ENCODE measurements at regions not wholly inside any gene's neighbourhood (a gene's known extent, or its start where the extent isn't known, plus 50 kb on each side); places are given as distances from the start of the nearest gene placed in this dataset.

DNA sequence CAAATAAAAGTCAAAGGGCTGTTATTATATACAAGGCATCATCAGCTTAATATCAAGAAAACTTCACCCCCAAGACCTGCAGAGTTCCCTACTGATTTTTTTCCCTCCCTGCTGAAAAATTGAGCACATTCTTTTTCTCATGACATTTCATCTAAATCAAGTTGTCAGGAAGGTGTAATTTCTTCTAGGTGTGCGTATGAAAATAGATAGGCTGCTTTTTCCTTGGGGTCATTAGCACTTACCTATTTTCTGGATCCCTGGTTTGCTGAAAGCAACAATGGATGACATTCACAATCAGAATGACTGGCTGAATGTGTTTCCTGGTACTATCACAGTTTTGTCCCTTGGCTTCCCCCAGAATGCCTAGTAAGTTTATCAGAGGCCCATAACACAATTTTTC lies 225.0 kb upstream of the KIRREL3 start:
- no peak overlapping the region for H3K4me3 Mint-ChIP-seq
- H3K27me3 Mint-ChIP-seq = no peaks in the 10 kb centered on the region
- Histone ChIP-seq H3K4me1 (ENCODE audit: control insufficient read depth in 2 of 2, insufficient read depth in 2 of 2, low read length in 2 of 2) (no peaks in the 10 kb centered on the region), H4K20me1 (ENCODE audit: control insufficient read depth, insufficient read depth, low read length, poor library complexity, severe bottlenecking) (no peaks in the 10 kb centered on the region), H3K4me2 (replicated peaks; ENCODE audit: low read depth, low read length, poor library complexity, severe bottlenecking) (no peak overlapping the region), H3K9me3 (ENCODE audit: control extremely low read depth in 1 of 3, control insufficient read depth in 2 of 3, insufficient read depth in 1 of 3, low read length in 2 of 3) (no peaks in the 10 kb centered on the region), H3K4me3 (ENCODE audit: control extremely low read depth in 1 of 5, extremely low read depth in 1 of 5, insufficient read depth in 1 of 5, low read depth in 2 of 5, low read length in 4 of 5) (no peak overlapping the region), H3K79me2 (ENCODE audit: control insufficient read depth, insufficient read depth, low read length) (no peaks in the 10 kb centered on the region), H3K9ac (ENCODE audit: low read length) (no peak overlapping the region), H3K27me3 (replicated peaks in 1 of 4; ENCODE audit: control extremely low read depth in 1 of 4, control insufficient read depth in 3 of 4, insufficient read depth in 4 of 4, low read length in 3 of 4) (no peaks in the 10 kb centered on the region), H3K36me3 (replicated peaks in 1 of 2; ENCODE audit: control extremely low read depth in 1 of 2, control insufficient read depth in 1 of 2, extremely low read depth in 1 of 2, insufficient read depth in 2 of 2, low read length in 1 of 2) (no peaks in the 10 kb centered on the region), H2AFZ (ENCODE audit: insufficient read depth, low read depth, low read length, poor library complexity, severe bottlenecking) (no peak overlapping the region), H3K27ac (ENCODE audit: low read length in 2 of 2) (no peak overlapping the region)
- TF ChIP-seq CTCF (IDR thresholded peaks at IDR 0.05) (no peak), EZH2 (IDR thresholded peaks at IDR 0.05; ENCODE audit: borderline replicate concordance, insufficient read depth, low read depth, low read length, poor library complexity, severe bottlenecking) (no peak)
- WGBS (ENCODE audit: insufficient coverage) = no CpG with 5 or more reads among the region's 1 CpG
- DNase-seq = no peak
- H3K9me3 Mint-ChIP-seq (ENCODE audit: insufficient read depth) = no peaks in the 10 kb centered on the region
- intact Hi-C loops (cut with micrococcal nuclease) = no loop called here
- H3K4me1 Mint-ChIP-seq = no peaks in the 10 kb centered on the region
- ATAC-seq (ENCODE audit: low read depth) = no peak
- ChIA-PET CTCF (no interaction called here), POLR2A (no interaction called here)
- H3K27ac Mint-ChIP-seq = no peak overlapping the region

GRCh38 chr11:127224276-127224675 lies 223.7 kb upstream of the KIRREL3 start:
- H3K9ac ChIP-seq (ENCODE audit: low read length) = no peak overlapping the region
- H3K4me1 ChIP-seq (ENCODE audit: control insufficient read depth in 2 of 2, insufficient read depth in 2 of 2, low read length in 2 of 2) = no peaks in the 10 kb centered on the region
- no peak overlapping the region for H3K27ac Mint-ChIP-seq
- H3K4me1 Mint-ChIP-seq = no peaks in the 10 kb centered on the region
- WGBS (ENCODE audit: insufficient coverage) = 92% methylated on average over 1 of the region's 2 CpGs
- TF ChIP-seq CTCF (IDR thresholded peaks at IDR 0.05) = no peak
- no peak for TF ChIP-seq EZH2 (IDR thresholded peaks at IDR 0.05; ENCODE audit: borderline replicate concordance, insufficient read depth, low read depth, low read length, poor library complexity, severe bottlenecking)
- ChIA-PET CTCF (no interaction called here), POLR2A (no interaction called here)
- no peaks in the 10 kb centered on the region for H3K79me2 ChIP-seq (ENCODE audit: control insufficient read depth, insufficient read depth, low read length)
- no peaks in the 10 kb centered on the region for H3K9me3 ChIP-seq (ENCODE audit: control extremely low read depth in 1 of 3, control insufficient read depth in 2 of 3, insufficient read depth in 1 of 3, low read length in 2 of 3)
- H3K4me3 ChIP-seq (ENCODE audit: control extremely low read depth in 1 of 5, extremely low read depth in 1 of 5, insufficient read depth in 1 of 5, low read depth in 2 of 5, low read length in 4 of 5) = no peak overlapping the region
- no peaks in the 10 kb centered on the region for H3K27me3 Mint-ChIP-seq
- H3K9me3 Mint-ChIP-seq (ENCODE audit: insufficient read depth) = no peaks in the 10 kb centered on the region
- H4K20me1 ChIP-seq (ENCODE audit: control insufficient read depth, insufficient read depth, low read length, poor library complexity, severe bottlenecking) = no peaks in the 10 kb centered on the region
- intact Hi-C loops (cut with micrococcal nuclease) = no loop called here
- DNase-seq = no peak
- no peak overlapping the region for H3K27ac ChIP-seq (ENCODE audit: low read length in 2 of 2)
- H3K36me3 ChIP-seq (replicated peaks in 1 of 2; ENCODE audit: control extremely low read depth in 1 of 2, control insufficient read depth in 1 of 2, extremely low read depth in 1 of 2, insufficient read depth in 2 of 2, low read length in 1 of 2) = no peaks in the 10 kb centered on the region
- ATAC-seq (ENCODE audit: low read depth) = no peak
- no peak overlapping the region for H3K4me3 Mint-ChIP-seq
- H3K4me2 ChIP-seq (replicated peaks; ENCODE audit: low read depth, low read length, poor library complexity, severe bottlenecking) = no peak overlapping the region
- no peaks in the 10 kb centered on the region for H3K27me3 ChIP-seq (replicated peaks in 1 of 4; ENCODE audit: control extremely low read depth in 1 of 4, control insufficient read depth in 3 of 4, insufficient read depth in 4 of 4, low read length in 3 of 4)
- H2AFZ ChIP-seq (ENCODE audit: insufficient read depth, low read depth, low read length, poor library complexity, severe bottlenecking) = no peak overlapping the region

All from B cell (primary cell).